ENCODE measurements at regions not wholly inside any gene's neighbourhood (a gene's known extent, or its start where the extent isn't known, plus 50 kb on each side); places are given as distances from the start of the nearest gene placed in this dataset.

DNA sequence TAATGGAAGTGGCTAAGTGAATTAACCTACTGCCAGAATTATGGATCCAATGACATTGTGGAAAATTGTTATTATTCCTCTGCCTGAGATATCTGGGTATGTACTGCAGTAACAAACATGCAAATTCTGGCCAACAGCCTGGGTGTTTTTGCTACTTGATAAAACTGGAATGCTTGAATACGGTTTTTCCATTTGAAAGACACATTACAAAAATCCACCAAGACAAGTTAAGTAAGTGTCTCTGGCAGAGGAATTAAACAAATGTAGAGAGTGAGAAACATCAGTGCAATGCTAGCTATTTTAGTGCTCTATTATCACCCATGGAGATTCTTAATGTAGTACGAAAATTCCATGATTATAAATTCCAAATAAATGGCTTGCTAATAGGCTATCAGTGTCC, 312.4 kb upstream of the MEIS1 start:
- no peak overlapping the region for H3K4me3 ChIP-seq (ENCODE audit: low read depth, low read length)
- TF ChIP-seq, protein P1, sequence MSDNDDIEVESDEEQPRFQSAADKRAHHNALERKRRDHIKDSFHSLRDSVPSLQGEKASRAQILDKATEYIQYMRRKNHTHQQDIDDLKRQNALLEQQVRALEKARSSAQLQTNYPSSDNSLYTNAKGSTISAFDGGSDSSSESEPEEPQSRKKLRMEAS (IDR thresholded peaks at IDR 0.05; ENCODE audit: low read depth, low read length) = no peak
- TF ChIP-seq, protein P2, sequence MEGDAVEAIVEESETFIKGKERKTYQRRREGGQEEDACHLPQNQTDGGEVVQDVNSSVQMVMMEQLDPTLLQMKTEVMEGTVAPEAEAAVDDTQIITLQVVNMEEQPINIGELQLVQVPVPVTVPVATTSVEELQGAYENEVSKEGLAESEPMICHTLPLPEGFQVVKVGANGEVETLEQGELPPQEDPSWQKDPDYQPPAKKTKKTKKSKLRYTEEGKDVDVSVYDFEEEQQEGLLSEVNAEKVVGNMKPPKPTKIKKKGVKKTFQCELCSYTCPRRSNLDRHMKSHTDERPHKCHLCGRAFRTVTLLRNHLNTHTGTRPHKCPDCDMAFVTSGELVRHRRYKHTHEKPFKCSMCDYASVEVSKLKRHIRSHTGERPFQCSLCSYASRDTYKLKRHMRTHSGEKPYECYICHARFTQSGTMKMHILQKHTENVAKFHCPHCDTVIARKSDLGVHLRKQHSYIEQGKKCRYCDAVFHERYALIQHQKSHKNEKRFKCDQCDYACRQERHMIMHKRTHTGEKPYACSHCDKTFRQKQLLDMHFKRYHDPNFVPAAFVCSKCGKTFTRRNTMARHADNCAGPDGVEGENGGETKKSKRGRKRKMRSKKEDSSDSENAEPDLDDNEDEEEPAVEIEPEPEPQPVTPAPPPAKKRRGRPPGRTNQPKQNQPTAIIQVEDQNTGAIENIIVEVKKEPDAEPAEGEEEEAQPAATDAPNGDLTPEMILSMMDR (IDR thresholded peaks at IDR 0.05; ENCODE audit: low read depth, low read length) = no peak
- no peak for TF ChIP-seq MYC (IDR thresholded peaks at IDR 0.05; ENCODE audit: low read depth, low read length)
- TF ChIP-seq POLR2A (IDR thresholded peaks at IDR 0.05; ENCODE audit: extremely low read depth, insufficient read length) = no peak

DNA sequence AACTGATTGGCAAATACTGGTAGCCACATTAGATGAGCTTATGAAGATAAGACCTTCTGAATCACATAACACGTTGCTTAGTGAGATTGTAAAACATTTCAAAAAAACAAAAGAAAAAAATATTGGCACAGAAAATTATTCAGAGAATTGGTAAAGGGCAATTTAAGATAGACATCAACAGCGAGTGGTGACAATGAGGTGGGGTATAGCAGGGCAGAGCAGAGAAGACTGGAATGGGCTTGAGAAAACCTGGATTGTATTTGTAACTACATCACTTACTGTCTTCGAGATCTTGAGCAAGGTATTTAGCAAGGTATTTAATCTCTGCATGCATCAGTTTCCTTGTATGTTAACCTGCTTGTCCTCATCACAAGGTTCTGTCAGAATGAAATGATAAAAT, 313.0 kb upstream of the MEIS1 start:
- TF ChIP-seq, protein P2 (IDR thresholded peaks at IDR 0.05; ENCODE audit: low read depth, low read length) = no peak
- TF ChIP-seq MYC (IDR thresholded peaks at IDR 0.05; ENCODE audit: low read depth, low read length) = no peak
- TF ChIP-seq POLR2A (IDR thresholded peaks at IDR 0.05; ENCODE audit: extremely low read depth, insufficient read length) = no peak
- TF ChIP-seq, protein P1 (IDR thresholded peaks at IDR 0.05; ENCODE audit: low read depth, low read length) = no peak
- no peak overlapping the region for H3K4me3 ChIP-seq (ENCODE audit: low read depth, low read length)
- no peak for DNase-seq (ENCODE audit: low read depth)

More for the DNA sequence above, 312.4 kb upstream of the MEIS1 start:
- no peak for DNase-seq (ENCODE audit: low read depth)

DNA sequence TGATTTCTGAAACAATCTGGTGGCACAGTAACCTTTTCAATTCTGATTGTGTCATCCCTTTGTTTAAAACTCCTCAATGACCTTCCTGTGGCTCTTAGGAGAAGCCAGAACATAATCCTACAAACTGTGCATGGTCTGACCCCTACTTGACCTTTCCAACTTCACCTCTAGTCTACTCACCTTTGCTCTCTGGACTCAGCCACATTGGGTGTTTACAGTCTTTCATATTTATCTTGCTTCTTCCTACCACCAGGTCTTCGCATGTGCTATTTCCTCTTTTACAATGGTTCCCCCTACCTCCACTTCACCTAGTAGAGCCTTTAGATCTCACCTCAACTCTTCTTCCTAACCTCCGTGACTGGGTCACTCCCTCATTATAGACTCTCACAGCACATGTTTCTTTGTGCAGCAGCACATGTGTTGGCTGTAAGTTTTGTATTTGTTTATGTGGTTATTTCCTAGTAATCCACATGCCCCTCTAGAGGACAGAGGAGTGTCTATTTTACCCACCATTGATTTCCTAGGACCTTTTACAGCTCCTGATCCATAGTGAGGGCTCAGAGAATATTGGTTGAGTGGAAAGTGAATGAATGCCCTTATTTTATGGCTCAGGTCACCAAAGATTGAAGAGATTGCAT, 320.8 kb upstream of the MEIS1 start:
- no peak for TF ChIP-seq MYC (IDR thresholded peaks at IDR 0.05; ENCODE audit: low read depth, low read length)
- TF ChIP-seq, protein P2 (IDR thresholded peaks at IDR 0.05; ENCODE audit: low read depth, low read length) = no peak
- no peak for DNase-seq (ENCODE audit: low read depth)
- no peak overlapping the region for H3K4me3 ChIP-seq (ENCODE audit: low read depth, low read length)

DNA sequence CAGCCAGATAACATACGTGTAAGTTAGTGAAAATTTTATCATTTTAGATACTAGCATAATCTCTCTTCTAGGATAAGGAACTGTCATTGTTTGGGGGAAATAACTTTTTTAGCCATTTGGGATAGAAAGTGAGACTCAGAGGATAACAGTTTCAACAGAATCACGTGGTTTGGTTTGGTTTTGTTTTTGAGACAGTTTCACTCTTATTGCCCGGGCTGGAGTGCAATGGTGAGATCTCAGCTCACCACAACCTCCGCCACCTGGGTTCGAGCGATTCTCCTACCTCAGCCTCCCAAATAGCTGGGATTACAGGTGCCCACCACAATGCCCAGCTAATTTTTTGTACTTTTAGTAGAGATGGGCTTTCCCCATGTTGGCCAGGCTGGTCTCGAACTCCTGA, 323.2 kb upstream of the MEIS1 start:
- DNase-seq (ENCODE audit: low read depth) = no peak
- H3K4me3 ChIP-seq (ENCODE audit: low read depth, low read length) = no peak overlapping the region
- no peak for TF ChIP-seq MYC (IDR thresholded peaks at IDR 0.05; ENCODE audit: low read depth, low read length)
- TF ChIP-seq, protein P2 (IDR thresholded peaks at IDR 0.05; ENCODE audit: low read depth, low read length) = no peak
- TF ChIP-seq, protein P1 (IDR thresholded peaks at IDR 0.05; ENCODE audit: low read depth, low read length) = no peak
- TF ChIP-seq POLR2A (IDR thresholded peaks at IDR 0.05; ENCODE audit: extremely low read depth, insufficient read length) = no peak

DNA sequence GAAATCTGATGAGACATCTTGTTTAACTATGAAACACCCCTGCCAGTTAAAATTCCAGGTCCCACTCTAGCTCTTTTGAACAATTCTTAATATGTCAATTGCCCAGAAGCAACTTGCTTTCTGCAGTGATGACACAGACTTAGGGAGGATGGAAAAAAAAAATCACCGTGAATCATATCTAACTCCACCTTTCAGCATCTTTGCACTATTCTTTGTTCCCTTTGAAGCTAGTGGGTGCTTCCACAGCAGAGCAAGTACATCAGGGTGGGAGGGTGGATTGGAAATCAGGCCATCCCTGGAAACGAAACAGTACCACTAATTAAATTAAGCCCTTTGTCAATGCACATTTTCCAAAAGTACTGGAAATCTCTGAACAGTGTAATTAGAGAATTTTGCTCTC, 324.3 kb upstream of the MEIS1 start:
- DNase-seq (ENCODE audit: low read depth) = no peak
- H3K4me3 ChIP-seq (ENCODE audit: low read depth, low read length) = no peak overlapping the region
- TF ChIP-seq, protein P1 (IDR thresholded peaks at IDR 0.05; ENCODE audit: low read depth, low read length) = no peak
- no peak for TF ChIP-seq MYC (IDR thresholded peaks at IDR 0.05; ENCODE audit: low read depth, low read length)
- no peak for TF ChIP-seq POLR2A (IDR thresholded peaks at IDR 0.05; ENCODE audit: extremely low read depth, insufficient read length)

DNA sequence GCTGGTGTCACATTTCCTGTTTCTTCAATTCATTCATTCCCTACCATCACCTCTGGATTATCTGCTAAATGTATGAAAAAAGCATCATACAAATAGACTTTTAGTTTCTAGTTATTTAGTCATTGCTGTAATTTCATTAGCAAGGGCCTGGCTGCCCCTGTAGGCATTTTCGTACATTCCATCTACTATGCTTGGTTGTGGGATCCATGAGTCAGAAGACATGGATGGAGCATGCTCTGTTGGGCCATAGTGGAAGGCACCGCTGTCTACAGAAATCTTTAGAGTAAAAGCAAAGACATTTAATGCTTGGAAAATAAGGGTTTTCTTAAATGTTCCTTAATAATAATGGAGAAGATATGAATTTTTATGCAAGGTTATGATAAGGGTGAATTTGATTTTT, 324.8 kb upstream of the MEIS1 start:
- no peak for DNase-seq (ENCODE audit: low read depth)
- TF ChIP-seq, protein P2 (IDR thresholded peaks at IDR 0.05; ENCODE audit: low read depth, low read length) = no peak
- no peak for TF ChIP-seq MYC (IDR thresholded peaks at IDR 0.05; ENCODE audit: low read depth, low read length)
- TF ChIP-seq, protein P1 (IDR thresholded peaks at IDR 0.05; ENCODE audit: low read depth, low read length) = no peak

More for the DNA sequence above, 324.8 kb upstream of the MEIS1 start:
- H3K4me3 ChIP-seq (ENCODE audit: low read depth, low read length) = no peak overlapping the region

Measured in NB4 (cell line).